Stomach smooth muscle (tissue), 2 donors: ENCODE measurements at regions not wholly inside any gene's neighbourhood (a gene's known extent, or its start where the extent isn't known, plus 50 kb on each side); places are given as distances from the start of the nearest gene placed in this dataset.
"Not testable (repeated sequence)": the region's sequence is repeated elsewhere in the genome, so short reads cannot be mapped to it uniquely, and the experiment has no call there.

Source experiments
- H3K27ac ChIP-seq: one replicate; pipeline ENCODE4 v1.7.0; 2013; ENCODE audit warnings: mild to moderate bottlenecking, low read length, inconsistent platforms
- H3K27me3 ChIP-seq, 2 donors: one replicate each; pipeline ENCODE4 v1.7.0; 2013; ENCODE audit warnings: low read length in 2 of 2; ENCODE audit not compliant: insufficient read depth in 2 of 2, control insufficient read depth in 1 of 2
- H3K36me3 ChIP-seq, 2 donors: one replicate each; pipeline ENCODE4 v1.7.0; 2013; ENCODE audit warnings: low read length in 2 of 2; ENCODE audit not compliant: control insufficient read depth in 2 of 2, insufficient read depth in 2 of 2
- H3K4me1 ChIP-seq: one replicate; pipeline ENCODE4 v1.7.0; 2013; ENCODE audit warnings: low read length; ENCODE audit not compliant: control insufficient read depth, insufficient read depth
- H3K4me3 ChIP-seq, 2 donors: one replicate each; pipeline ENCODE4 v1.7.0; 2013; ENCODE audit warnings: low read length in 2 of 2
- H3K9ac ChIP-seq, 2 donors: one replicate each; pipeline ENCODE4 v1.7.0; 2013; ENCODE audit warnings: low read length in 2 of 2, mild to moderate bottlenecking in 1 of 2
- H3K9me3 ChIP-seq, 2 donors: one replicate each; pipeline ENCODE4 v1.7.0; 2013; ENCODE audit warnings: low read length in 2 of 2; ENCODE audit not compliant: control insufficient read depth in 2 of 2
- donor health status: healthy.
- donor health status: Pancreatic carcinoma.

- no peak overlapping the region for H3K4me3 ChIP-seq
- no peaks in the 10 kb centered on the region for H3K4me1 ChIP-seq
- no peaks in the 10 kb centered on the region for H3K27me3 ChIP-seq
- no peak overlapping the region for H3K9ac ChIP-seq
- no peaks in the 10 kb centered on the region for H3K9me3 ChIP-seq
- H3K36me3 ChIP-seq: no peaks in the 10 kb centered on the region
- no peak overlapping the region for H3K27ac ChIP-seq
These were observed 89.0 kb upstream of the STOX2 start for GRCh38 chr4:183816077-183816476.

- Histone ChIP-seq H3K4me1 (no peaks in the 10 kb centered on the region), H3K27me3 (peaks cover 0 to 3% of the 10 kb centered on the region in 2 donors), H3K27ac (no peak overlapping the region)
These were observed 88.1 kb upstream of the STOX2 start for GRCh38 chr4:183816882-183817509.

GRCh38 chr4:183818591-183818990 lies 86.5 kb upstream of the STOX2 start:
- H3K4me3 ChIP-seq, H3K9me3 ChIP-seq, H3K27ac ChIP-seq, H3K27me3 ChIP-seq, H3K9ac ChIP-seq, H3K4me1 ChIP-seq, H3K36me3 ChIP-seq: not testable (repeated sequence)

More at GRCh38 chr4:183816882-183817509, 88.1 kb upstream of the STOX2 start:
- H3K9ac ChIP-seq: no peak overlapping the region
- H3K36me3 ChIP-seq: no peaks in the 10 kb centered on the region
- H3K9me3 ChIP-seq: no peaks in the 10 kb centered on the region
- no peak overlapping the region for H3K4me3 ChIP-seq

- H3K27me3 ChIP-seq: peaks cover 0 to 7% of the 10 kb centered on the region in 2 donors
- H3K4me1 ChIP-seq: no peaks in the 10 kb centered on the region
- H3K36me3 ChIP-seq: no peaks in the 10 kb centered on the region
- no peak overlapping the region for H3K4me3 ChIP-seq
- H3K9me3 ChIP-seq: no peaks in the 10 kb centered on the region
- H3K9ac ChIP-seq: no peak overlapping the region
- H3K27ac ChIP-seq: no peak overlapping the region
These were observed 83.8 kb upstream of the STOX2 start for GRCh38 chr4:183821076-183821853.

- Histone ChIP-seq H3K9ac (no peak overlapping the region), H3K27me3 (peaks cover 0 to 7% of the 10 kb centered on the region in 2 donors), H3K27ac (no peak overlapping the region), H3K4me3 (no peak overlapping the region), H3K4me1 (no peaks in the 10 kb centered on the region), H3K9me3 (no peaks in the 10 kb centered on the region), H3K36me3 (no peaks in the 10 kb centered on the region)
These were observed 81.7 kb upstream of the STOX2 start for GRCh38 chr4:183823434-183823833.

GRCh38 chr4:183825346-183825745 lies 79.8 kb upstream of the STOX2 start:
- Histone ChIP-seq H3K9me3 (no peaks in the 10 kb centered on the region), H3K9ac (no peak overlapping the region), H3K36me3 (no peaks in the 10 kb centered on the region), H3K4me1 (no peaks in the 10 kb centered on the region), H3K4me3 (no peak overlapping the region), H3K27ac (no peak overlapping the region), H3K27me3 (peaks cover 0 to 7% of the 10 kb centered on the region in 2 donors)

- no peaks in the 10 kb centered on the region for H3K36me3 ChIP-seq
- no peaks in the 10 kb centered on the region for H3K4me1 ChIP-seq
- H3K9me3 ChIP-seq: no peaks in the 10 kb centered on the region
- H3K27ac ChIP-seq: no peak overlapping the region
- peaks cover 0 to 6% of the 10 kb centered on the region in 2 donors for H3K27me3 ChIP-seq
- H3K9ac ChIP-seq: no peak overlapping the region
- H3K4me3 ChIP-seq: no peak overlapping the region
These were observed 78.6 kb upstream of the STOX2 start for GRCh38 chr4:183826461-183826860.

GRCh38 chr4:183828125-183828524 lies 77.0 kb upstream of the STOX2 start:
- no peak overlapping the region for H3K27ac ChIP-seq
- H3K9me3 ChIP-seq: no peaks in the 10 kb centered on the region
- no peaks in the 10 kb centered on the region for H3K4me1 ChIP-seq

GRCh38 chr4:183828839-183829238 lies 76.3 kb upstream of the STOX2 start:
- Histone ChIP-seq H3K27me3 (peaks cover 0 to 4% of the 10 kb centered on the region in 2 donors), H3K9ac (no peak overlapping the region), H3K36me3 (no peaks in the 10 kb centered on the region), H3K27ac (no peak overlapping the region), H3K4me3 (no peak overlapping the region), H3K4me1 (no peaks in the 10 kb centered on the region), H3K9me3 (no peaks in the 10 kb centered on the region)

More at GRCh38 chr4:183828125-183828524, 77.0 kb upstream of the STOX2 start:
- Histone ChIP-seq H3K36me3 (no peaks in the 10 kb centered on the region), H3K9ac (no peak overlapping the region), H3K27me3 (peaks cover 0 to 4% of the 10 kb centered on the region in 2 donors), H3K4me3 (no peak overlapping the region)

- Histone ChIP-seq H3K4me3 (no peak overlapping the region), H3K9me3 (no peaks in the 10 kb centered on the region), H3K9ac (no peak overlapping the region), H3K4me1 (no peaks in the 10 kb centered on the region), H3K36me3 (no peaks in the 10 kb centered on the region), H3K27me3 (no peaks in the 10 kb centered on the region), H3K27ac (no peak overlapping the region)
These were observed 74.6 kb upstream of the STOX2 start for GRCh38 chr4:183830438-183830985.

GRCh38 chr4:183831026-183831446 lies 74.1 kb upstream of the STOX2 start:
- no peaks in the 10 kb centered on the region for H3K36me3 ChIP-seq
- H3K27me3 ChIP-seq: no peaks in the 10 kb centered on the region
- H3K9me3 ChIP-seq: no peaks in the 10 kb centered on the region
- no peaks in the 10 kb centered on the region for H3K4me1 ChIP-seq
- H3K9ac ChIP-seq: no peak overlapping the region
- H3K27ac ChIP-seq: no peak overlapping the region
- no peak overlapping the region for H3K4me3 ChIP-seq
